NCI-H82 (cell line): ENCODE measurements at regions not wholly inside any gene's neighbourhood (a gene's known extent, or its start where the extent isn't known, plus 50 kb on each side); places are given as distances from the start of the nearest gene placed in this dataset.
"Not testable (repeated sequence)": the region's sequence is repeated elsewhere in the genome, so short reads cannot be mapped to it uniquely, and the experiment has no call there.

ENCODE experiments used
- DNase-seq: peaks from one replicate; lab custom pipeline; 2025; lab: John Stamatoyannopoulos, UW

DNA sequence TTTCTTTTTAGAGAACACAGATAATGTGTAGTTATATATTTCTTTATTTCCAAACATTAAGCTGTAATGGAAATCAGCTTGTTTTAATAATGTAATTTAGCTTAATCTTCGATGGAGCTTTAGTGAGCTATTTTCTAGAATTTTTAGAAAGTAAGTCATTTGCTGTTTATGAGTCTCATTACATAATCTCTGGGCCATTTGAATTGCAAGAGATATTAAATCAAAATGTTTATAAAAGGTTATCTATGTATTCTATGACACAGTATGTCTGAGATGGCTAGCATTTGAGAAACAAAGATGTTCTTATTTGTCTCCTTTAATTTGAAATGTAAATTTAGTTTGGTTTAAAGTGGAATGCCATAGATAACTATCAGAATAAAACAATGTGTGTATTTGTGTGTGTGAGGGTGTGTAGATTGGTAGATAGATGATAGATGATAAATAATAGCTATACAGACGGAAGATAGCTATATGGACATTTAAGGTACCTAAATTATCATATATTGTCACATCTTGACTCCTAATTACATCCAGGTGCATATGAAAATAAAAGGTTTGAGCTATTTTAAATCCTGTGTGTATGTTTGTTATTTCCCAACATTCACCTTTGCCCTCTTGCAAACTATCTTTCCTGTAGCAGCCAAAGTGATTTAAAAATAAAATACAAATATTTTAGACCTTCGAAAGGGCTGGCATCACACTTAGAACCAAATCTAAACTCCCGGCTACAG, 478.0 kb upstream of the KLF6 start:
- DNase-seq = no peak

DNA sequence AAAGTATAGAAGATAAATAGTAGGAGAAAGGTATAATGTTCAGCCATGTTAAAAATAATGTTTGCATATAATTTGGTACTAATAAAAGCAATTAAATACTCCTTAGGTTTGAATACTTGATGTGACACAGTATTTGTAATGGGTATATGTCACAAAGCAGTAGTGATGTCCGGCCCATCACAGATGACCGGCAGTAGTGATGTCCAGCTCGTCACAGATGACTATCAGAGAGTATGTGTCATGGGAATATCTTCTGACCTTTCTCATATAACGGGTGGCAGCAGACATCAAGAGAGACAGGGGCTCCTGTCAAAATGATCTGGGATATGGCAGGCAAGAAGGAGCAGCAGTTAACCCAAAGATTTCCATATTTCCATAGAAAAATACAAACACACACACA, 477.4 kb upstream of the KLF6 start:
- DNase-seq = no peak

DNA sequence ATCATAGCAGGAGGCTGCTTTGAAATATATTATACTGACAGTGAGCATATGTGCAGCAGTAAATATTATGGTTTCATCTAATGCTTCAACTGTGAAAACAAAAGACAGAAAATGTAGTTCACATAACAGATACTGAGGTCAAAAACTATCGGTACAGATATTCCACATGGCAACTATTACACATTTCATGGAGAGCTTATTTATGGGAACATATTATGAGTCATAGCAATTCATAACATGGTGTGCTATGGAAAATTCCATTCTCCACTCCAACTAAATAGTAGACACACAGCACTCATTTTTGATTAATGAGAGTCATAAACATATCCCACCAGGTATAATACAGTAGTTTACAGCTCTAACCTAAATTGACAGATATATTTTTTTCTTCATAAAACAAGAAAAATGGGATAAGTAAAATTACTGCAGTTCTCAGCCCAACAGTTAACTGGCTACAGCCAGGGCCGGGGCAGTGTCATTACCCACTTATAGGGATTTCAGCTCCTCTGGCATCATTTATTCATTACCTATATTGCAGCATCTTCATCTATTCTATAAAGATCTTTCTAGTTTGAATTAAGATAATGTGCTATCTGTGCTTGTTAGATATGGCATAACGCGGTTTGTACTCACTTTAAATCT, 475.6 kb upstream of the KLF6 start:
- DNase-seq = no peak

DNA sequence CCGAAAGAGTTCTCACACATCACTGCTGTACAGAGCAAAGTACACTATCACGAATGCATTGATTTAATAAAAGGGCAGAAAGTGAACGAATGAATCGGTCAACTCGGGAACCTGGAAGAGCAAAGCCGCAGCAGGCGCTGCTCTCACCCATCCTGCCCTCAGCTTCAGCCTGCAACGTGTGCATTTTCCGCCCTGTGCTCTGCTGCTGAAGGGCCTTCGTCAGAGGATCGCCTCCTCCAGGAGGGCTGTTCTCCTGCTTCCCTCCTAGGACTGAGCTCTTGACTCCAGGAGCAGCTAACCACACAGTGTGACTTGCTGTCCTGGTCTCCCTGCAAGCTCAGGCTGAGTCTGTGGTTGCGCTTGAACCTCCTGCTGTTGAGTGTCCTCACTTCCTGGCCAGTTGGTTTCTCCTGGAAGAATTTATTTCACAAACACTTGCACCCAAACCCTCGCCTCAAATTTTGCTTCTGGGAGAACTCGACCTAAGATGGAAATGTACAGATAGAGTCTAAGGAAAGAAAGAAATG, 473.0 kb upstream of the KLF6 start:
- no peak for DNase-seq

DNA sequence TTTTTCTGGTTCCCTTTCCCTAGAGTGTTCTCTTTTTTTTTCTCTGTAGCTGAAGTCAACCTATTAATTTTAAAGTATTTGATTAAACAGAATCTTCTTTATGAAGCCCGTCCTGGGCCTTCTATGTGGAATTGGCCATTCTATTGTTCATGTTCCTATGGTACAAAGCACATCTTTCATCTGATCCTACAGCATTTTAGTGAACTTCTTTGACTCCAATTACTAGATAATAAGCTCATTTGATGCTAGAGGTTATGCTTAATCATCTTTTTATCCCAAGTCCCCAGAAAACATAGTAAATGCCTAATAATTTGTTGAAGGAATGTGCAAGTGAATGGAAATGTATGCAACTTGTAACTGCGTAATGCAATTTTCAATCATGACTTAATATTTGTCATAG, 472.0 kb upstream of the KLF6 start:
- no peak for DNase-seq

DNA sequence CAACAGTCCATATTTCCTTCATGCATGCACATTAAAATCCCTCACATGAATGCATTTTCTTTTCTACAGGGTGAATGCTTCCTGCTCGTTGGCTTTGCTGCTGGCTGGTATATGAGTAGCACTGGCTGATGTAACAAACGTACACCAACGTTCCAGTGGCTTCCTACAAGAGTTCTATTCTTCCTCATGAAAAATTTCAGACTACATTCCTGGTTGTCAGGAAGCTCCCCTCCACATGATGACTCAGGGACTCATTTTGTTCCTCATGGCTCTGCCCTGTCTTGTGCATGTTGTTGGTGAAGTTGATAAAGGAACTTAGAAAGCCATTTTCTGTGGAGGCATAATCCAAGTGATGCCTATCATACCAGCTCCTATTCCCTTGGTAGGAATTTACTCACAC, 470.7 kb upstream of the KLF6 start:
- DNase-seq = no peak

DNA sequence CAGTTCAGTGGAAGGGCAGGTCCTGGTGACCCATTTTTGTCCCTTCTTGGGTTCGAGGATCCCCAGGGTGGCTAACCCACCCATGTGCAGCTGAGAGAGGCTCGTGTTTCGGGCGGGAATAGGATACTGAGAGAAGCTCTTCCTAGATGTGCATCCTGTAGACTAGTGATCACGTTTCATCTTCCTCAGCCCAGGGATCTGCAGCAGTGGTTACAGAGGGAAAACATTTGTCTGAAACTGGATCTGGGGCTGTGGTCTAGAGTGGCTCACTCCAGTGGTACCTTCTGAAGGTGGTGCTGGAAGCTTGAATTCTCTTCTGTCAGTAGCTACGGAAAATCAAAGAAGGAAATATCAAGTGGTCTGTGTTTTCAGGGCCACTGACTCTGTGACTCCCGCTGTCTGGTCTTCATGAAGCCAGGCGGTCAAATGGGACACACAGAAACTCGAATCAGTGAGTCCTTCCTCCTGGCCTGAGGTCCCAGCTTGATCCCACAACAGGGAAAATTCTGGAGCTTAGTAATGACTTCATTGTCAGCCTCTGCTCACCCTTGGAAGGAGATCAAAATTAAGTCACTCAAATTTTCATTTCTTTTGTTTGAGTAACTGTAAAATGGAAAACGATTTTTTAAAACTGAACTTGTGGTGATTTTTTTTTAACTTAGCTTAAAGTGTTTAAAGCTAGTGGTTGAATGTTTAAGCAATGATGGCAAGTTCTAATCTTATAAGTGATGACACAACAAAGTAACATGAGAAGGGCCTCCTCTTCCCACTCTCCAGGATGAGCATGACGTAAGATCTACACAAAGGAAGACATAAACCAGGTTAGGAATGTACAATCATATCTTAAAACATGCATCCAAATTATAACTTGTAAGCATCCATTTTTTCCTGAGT, 469.3 kb upstream of the KLF6 start:
- no peak for DNase-seq

DNA sequence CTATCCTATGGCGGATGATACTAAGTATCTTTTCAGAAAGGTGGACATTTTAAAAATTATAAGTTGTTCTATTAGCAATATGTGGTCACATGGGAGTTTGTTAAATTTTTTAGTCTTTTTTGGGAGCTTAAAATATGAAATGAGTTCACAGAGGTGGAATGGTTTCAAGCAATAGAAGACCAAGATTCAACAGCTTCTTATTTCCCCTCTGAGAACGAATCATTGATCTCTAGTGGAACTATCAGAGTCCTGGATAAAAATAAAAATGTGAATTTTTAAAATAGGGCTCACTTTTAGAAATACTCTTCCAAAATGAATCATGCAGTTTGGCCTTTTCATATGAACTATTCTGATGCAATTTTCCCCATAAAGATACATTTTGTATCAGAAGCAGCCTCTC, 467.7 kb upstream of the KLF6 start:
- DNase-seq = no peak

DNA sequence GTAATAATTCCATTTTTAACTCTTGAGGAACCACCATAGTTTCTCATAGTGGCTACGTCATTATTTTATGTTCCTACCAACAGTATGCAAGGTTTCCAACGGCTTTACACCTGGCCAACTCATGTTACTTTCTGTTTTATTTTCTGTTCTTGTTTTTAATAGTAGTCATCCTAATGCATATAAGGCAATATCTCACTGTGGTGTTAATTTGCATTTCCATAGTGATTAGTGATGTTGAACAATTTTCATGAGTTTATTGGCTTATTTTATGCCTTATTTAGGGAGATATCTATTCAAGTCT, 465.5 kb upstream of the KLF6 start:
- DNase-seq = no peak

DNA sequence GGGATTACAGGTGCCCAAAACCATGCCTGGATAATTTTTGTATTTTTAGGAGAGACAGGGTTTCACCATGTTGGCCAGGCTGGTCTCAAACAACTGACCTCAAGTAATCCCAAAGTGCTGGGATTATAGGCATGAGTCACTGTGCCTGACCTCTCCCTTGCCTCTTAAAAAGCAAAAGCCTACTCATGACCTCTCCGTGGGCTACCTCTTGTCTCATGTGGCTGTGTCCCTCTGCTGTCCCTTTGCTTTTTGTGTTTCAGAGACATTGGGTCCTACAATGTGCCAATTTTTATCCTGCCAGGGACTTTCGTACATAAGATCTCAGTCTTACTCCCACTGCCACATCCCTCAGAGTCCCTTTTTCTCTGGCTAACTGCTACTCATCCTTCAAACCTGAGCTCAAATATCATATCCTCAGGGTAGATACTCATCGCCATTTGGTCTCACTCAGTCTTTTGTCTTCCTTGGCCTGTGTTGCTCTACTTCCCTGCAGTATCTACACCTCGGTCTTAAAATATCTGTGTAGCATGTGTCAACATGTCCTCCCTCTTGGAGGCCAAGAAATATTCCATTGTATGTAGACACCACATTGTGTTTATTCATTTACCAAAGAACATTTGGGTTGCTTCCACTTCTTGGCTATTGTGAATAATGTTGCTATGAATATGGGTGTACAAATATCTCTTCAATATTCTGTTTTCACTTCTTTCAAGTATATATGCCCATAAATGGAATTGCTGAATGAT, 465.0 kb upstream of the KLF6 start:
- DNase-seq = no peak

DNA sequence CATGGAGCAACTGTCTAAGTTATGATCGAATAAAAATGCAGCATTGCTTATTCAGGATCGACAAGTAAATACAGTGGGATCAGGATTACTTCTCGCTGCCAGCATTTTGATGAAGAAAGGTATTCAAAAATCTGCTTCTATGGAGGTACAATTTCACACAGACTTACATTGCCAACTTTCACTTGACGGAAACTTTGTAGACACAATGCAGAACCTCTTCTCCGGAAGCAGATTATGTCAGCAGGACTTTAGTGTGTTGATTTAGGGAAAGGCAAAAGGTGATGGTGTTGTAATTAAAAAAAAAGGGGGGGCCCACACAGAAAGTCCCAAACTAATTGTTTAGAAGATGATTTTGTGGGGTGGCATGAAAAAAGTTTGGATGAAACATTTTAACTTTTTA, 462.4 kb upstream of the KLF6 start:
- DNase-seq = no peak

DNA sequence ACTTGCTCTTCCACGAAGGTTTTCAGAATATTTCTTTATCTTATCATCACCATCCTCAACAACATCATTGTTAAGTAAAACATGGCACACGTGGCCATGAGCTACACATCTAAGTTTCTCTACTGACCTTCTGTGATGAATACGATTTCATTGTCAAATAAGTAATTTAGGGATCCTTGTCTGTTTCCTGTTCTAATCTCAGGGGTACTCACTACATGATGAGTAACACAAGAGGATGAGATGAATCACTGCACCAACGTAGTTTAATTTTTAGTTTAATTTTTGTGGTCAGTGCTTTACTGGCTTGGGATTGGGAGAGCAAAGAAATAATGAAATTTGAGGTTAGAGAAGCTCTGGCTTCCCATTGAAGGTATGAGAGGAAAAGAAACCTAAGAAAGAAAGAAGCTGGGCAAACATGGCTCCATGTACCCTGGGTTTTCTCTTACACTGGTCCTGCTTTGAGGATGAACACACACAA, 461.9 kb upstream of the KLF6 start:
- no peak for DNase-seq

DNA sequence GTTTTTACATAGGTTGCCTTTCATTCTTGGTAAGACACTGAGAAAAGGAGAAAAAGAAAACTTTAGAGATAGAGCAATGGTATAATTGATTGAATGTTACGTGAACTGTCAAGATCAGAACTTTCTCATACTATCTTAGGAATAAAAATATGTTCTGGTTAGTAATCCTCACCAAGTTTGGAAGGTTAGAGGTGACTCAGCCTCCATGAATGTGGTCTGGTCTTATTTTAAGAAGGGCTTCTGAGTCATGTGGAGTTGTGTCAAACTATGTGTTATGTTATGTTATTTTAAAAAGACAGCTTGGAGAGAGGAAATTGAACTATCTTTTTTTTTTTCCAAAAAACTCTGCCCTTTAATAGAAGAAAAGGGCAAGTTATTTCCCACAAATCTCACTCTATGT, 458.6 kb upstream of the KLF6 start:
- DNase-seq = no peak

DNA sequence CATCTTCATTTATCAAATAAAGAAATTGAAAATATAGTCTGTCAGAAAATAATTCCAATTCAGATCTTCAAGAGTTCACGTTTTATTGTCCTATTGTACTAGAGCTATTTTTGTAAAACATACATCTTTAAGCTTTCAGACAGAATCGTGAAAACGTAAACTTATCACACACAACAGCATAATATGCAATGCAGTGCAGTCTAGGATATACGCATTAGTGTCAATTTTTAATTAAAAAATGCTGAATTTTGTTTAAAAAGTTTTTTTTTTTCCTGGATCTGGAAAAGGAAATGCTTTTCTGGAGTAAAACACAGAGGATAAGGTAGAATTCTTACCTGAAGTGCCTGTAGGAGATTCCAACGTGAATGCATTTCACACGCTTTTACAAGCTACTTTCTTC, 458.2 kb upstream of the KLF6 start:
- DNase-seq = no peak

DNA sequence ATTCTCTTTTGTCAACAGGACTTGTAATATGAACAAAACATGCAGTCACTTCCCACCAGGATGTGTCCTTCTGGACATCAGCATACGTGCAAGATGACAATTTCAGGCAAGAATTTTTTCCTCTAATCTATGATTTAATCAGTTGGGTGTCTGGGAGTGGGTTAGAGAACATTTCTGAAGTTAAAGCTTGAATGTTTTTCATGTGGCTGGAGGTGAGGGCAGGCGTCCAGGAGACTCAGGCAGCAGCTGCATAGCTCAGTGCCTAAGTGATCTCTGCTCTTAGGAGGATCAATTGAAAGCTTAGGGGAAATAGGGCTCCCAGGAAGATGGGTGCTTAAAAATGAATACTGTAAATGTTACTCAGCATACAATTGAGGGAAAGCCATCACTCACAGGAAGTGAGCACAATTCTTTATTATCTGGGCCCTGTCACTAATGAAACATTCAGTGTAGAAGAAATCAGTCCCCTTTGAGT, 457.6 kb upstream of the KLF6 start:
- DNase-seq = no peak

DNA sequence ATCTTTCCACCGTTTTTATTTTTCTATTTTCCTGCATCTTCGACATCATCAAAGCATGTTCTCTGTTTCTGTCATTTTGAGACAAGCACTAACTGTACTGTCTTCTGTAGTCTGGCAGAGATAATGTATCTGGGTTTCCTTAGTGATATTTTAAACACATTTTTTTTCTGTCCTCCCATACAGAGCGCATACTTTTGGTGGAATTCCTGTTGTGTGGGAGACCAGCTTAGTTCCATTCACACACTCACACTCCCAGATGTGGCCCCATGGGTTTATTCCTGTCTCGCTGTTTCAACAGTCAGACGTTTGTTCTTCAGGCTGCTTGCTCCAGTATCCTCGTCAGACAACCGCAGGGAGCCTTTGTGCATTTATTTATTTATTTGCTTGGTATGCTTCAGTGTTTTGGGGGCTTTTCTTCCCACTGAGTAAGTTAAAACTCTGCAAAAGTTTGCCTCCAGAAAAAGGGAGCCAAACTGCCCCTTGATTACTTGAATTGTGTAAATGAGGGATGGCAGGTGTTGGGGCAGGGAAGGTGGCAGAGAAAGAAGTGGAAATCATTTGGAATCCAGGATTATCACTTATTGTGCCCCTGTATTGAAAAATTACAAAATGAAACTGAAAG, 456.8 kb upstream of the KLF6 start:
- no peak for DNase-seq

DNA sequence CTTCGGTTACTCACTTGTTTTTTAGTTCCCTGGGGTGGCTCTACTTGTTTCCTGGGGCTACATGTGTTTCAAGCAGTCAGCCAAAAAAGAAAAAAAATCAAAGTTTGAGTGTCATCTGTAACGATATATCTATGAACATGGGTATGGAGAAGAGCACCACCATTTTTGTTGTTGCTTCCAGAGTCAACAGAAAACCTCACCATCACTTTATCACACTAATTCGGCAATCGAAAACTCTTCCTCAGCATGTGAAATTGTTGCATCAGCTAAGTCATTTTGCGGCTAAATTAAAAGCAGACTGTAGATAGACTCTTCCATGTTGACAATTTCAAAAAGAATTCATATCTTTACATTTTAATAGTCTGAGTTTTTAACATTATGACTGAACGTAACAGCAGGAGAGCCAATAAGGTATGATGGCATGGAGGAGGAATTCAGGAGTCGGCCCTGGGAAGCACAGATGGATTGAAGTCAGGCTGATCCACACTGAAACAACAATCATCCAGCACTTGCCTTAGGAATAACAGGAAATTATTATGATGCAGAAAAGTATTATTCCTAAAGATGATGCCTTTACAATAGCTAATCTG, 455.7 kb upstream of the KLF6 start:
- DNase-seq = no peak

DNA sequence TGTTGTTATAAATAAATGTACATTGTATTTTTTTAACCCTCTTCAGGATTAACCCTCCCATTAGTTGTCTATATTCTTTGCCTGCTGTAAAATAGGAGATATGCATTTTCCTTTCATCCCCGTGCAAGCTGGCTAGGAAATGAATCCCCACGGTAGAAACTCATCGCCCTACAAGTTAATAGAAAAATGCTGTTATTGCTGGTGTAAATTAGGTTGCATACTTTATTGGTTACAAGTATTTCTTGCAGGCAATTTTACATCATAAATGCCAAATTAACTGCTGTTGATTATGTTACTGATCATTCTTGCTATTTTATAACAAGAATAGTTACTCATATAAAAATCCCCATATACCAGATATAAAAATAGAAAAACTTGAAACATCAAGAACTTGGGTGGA, 454.2 kb upstream of the KLF6 start:
- no peak for DNase-seq

DNA sequence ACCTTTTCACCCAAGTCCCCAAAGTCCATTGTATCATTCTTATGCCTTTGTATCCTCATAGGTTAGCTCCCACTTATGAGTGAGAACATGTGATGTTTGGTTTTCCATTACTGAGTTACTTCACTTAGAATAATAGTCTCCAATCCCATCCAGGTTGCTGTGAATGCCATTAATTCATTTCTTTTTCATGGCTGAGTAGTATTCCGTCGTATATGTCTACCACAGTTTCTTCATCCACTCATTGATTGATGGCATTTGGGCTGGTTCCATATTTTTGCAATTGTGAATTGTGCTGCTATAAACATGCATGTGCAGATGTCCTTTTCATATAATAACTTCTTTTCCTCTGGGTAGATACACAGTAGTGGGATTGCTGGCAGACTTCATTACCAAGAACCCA, 451.9 kb upstream of the KLF6 start:
- not testable (repeated sequence) for DNase-seq

DNA sequence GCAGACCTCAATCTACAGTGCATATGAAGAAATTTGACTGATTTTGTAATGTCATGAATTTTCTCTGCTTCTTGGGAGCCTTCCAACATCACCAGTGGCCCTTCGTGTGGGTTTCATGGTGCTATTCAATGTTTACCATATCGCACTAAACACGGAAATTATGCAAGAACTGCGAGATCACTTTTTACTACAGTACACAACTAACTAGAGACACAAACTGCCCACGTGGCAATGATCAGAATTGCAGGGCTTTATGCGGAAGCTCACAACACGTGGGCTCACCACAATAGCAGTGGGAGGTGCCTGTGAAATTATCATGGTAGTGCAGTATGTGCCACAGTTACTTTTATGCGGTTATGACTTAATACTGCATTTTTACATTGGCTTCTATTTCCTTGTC, 449.7 kb upstream of the KLF6 start:
- no peak for DNase-seq

DNA sequence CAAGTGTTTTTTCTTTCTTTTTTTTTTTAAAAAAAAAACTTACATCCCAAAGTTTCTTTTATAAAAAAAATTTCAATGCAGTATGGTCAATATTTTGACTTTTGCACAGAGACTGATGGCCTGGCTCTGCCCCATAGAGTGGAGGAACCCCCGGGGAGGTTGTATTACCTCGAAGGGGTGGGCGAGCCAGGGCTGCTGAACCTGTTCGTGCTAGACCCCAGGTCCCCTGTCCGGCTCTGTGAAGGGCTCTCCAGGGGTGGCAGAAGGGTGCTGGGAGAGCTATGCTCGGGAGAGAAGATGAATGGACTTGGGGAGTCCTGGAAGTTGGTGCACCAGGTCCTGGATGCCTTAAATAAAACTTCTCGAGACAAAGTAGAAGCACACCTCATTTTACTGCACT, 446.4 kb upstream of the KLF6 start:
- no peak for DNase-seq
